H1 (cell line): ENCODE measurements at regions not wholly inside any gene's neighbourhood (a gene's known extent, or its start where the extent isn't known, plus 50 kb on each side); places are given as distances from the start of the nearest gene placed in this dataset.

Experiments
- BCL11A ChIP-seq, 2 experiments: IDR thresholded peaks; one replicate each; pipeline ENCODE4 v1.6.1; 2011; ENCODE audit warnings: low read depth in 2 of 2, low read length in 2 of 2, mild to moderate bottlenecking in 2 of 2
- CEBPB ChIP-seq: IDR thresholded peaks from 2 replicates; pipeline ENCODE4 v1.6.1; 2012; ENCODE audit warnings: low read depth, low read length
- GTF2F1 ChIP-seq: IDR thresholded peaks from 2 replicates; pipeline ENCODE4 v1.6.1; 2012; ENCODE audit warnings: low read depth, low read length, improper control_type of control experiment, borderline replicate concordance
- NRF1 ChIP-seq: IDR thresholded peaks from 2 replicates; pipeline ENCODE4 v1.6.1; 2011; ENCODE audit warnings: mild to moderate bottlenecking, low read depth, low read length, improper control_type of control experiment
- POLR2A ChIP-seq, 2 experiments: IDR thresholded peaks; 1 replicate in 1 of 2; 2 replicates in 1 of 2; pipeline ENCODE4 v1.6.1; 2011; ENCODE audit warnings: low read depth in 2 of 2, low read length in 2 of 2, mild to moderate bottlenecking in 2 of 2; ENCODE audit errors: control extremely low read depth in 1 of 2
- POLR2AphosphoS5 ChIP-seq: IDR thresholded peaks from 2 replicates; pipeline ENCODE4 v1.6.1; 2011; ENCODE audit warnings: low read depth, low read length
- SAP30 ChIP-seq: fragments of 300-600 bp; sonication (generic); IDR thresholded peaks from 2 replicates; pipeline ENCODE4 v1.7.1; 2012; ENCODE audit warnings: low read length, moderate library complexity, mild to moderate bottlenecking, inconsistent platforms; ENCODE audit not compliant: insufficient read depth, insufficient replicate concordance
- TF ChIP-seq, protein P1 (sequence below), 3 experiments: IDR thresholded peaks; 1 replicate in 2 of 3; 2 replicates in 1 of 3; pipeline versions ENCODE4 v1.5.1 to v1.6.1; 2011; ENCODE audit warnings: low read length in 3 of 3, mild to moderate bottlenecking in 3 of 3, inconsistent platforms in 2 of 3, low read depth in 1 of 3, moderate library complexity in 1 of 3; ENCODE audit not compliant: insufficient read depth in 1 of 3; ENCODE audit errors: control extremely low read depth in 1 of 3

GRCh38 chr9:108181441-108181840 is 674.3 kb downstream of the ACTL7B start:
- no peak for TF ChIP-seq SAP30
- TF ChIP-seq, protein P1, sequence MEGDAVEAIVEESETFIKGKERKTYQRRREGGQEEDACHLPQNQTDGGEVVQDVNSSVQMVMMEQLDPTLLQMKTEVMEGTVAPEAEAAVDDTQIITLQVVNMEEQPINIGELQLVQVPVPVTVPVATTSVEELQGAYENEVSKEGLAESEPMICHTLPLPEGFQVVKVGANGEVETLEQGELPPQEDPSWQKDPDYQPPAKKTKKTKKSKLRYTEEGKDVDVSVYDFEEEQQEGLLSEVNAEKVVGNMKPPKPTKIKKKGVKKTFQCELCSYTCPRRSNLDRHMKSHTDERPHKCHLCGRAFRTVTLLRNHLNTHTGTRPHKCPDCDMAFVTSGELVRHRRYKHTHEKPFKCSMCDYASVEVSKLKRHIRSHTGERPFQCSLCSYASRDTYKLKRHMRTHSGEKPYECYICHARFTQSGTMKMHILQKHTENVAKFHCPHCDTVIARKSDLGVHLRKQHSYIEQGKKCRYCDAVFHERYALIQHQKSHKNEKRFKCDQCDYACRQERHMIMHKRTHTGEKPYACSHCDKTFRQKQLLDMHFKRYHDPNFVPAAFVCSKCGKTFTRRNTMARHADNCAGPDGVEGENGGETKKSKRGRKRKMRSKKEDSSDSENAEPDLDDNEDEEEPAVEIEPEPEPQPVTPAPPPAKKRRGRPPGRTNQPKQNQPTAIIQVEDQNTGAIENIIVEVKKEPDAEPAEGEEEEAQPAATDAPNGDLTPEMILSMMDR (IDR thresholded peaks at IDR 0.05; ENCODE audit: control extremely low read depth in 1 of 3, insufficient read depth in 1 of 3, low read depth in 1 of 3, low read length in 3 of 3), result no peak
- TF ChIP-seq CEBPB, result no peak
- TF ChIP-seq POLR2A (IDR thresholded peaks at IDR 0.05; ENCODE audit: control extremely low read depth in 1 of 2, low read depth in 2 of 2, low read length in 2 of 2), result no peak
- TF ChIP-seq GTF2F1, result no peak
- no peak for TF ChIP-seq BCL11A (IDR thresholded peaks at IDR 0.05; ENCODE audit: low read depth in 2 of 2, low read length in 2 of 2)
- no peak for TF ChIP-seq NRF1
- TF ChIP-seq POLR2AphosphoS5, result no peak
